ENCODE measurements at regions not wholly inside any gene's neighbourhood (a gene's known extent, or its start where the extent isn't known, plus 50 kb on each side); places are given as distances from the start of the nearest gene placed in this dataset.
"Not testable (repeated sequence)": the region's sequence is repeated elsewhere in the genome, so short reads cannot be mapped to it uniquely, and the experiment has no call there.

GRCh38 chr10:42177793-42178689, 460.3 kb downstream of the ZNF33B start:
- H3K27me3 ChIP-seq (ENCODE audit: control insufficient read depth in 2 of 2, insufficient read depth in 2 of 2, low read length in 2 of 2); H3K4me2 ChIP-seq (ENCODE audit: insufficient read depth, low read length); H3K4me3 ChIP-seq; H4K20me1 ChIP-seq (replicated peaks; ENCODE audit: control insufficient read depth, insufficient read depth, low read length); H2AFZ ChIP-seq (ENCODE audit: low read depth, low read length); H3K36me3 ChIP-seq (ENCODE audit: control insufficient read depth, insufficient read depth, low read length); H3K4me1 ChIP-seq (replicated peaks in 1 of 2; ENCODE audit: control insufficient read depth in 2 of 2, insufficient read depth in 2 of 2, low read length in 2 of 2); CTCF ChIA-PET (ENCODE audit: low intra/inter-chr PET ratio); H3K9me1 ChIP-seq (ENCODE audit: control insufficient read depth, insufficient read depth, low read length); in situ Hi-C loops (cut with MboI); intact Hi-C loops (cut with micrococcal nuclease); POLR2A ChIA-PET; H3K79me2 ChIP-seq (ENCODE audit: control insufficient read depth, insufficient read depth, low read length); BruUV-seq (replicated peaks); H3K9me3 ChIP-seq (replicated peaks; ENCODE audit: control insufficient read depth, insufficient read depth, low read depth, low read length); H3K27ac ChIP-seq (ENCODE audit: extremely low read depth, low read depth, low read length); H3K9ac ChIP-seq (ENCODE audit: insufficient read depth in 1 of 2, low read depth in 2 of 2, low read length in 2 of 2); ATAC-seq: not testable (repeated sequence)
- 27% methylated on average over 9 of the region's 30 CpGs for WGBS (ENCODE audit: insufficient coverage, low coverage, missing lambda C conversion rate)
- TF ChIP-seq RAD21 (CRISPR knock-in tag; conservative IDR thresholded peaks at IDR 0.05 in 1 of 2, IDR thresholded peaks at IDR 0.05 in 1 of 2) (peak in 1 of 2 experiments; percentile 58; a peak in 2 of 4 replicates), CTCF (IDR thresholded peaks at IDR 0.05 in 2 of 3, conservative IDR thresholded peaks at IDR 0.05 in 1 of 3; ENCODE audit: insufficient read depth in 2 of 3, low read depth in 1 of 3, low read length in 3 of 3) (peak in 1 of 3 experiments; percentile 23; a peak in 1 of 6 replicates)
- DNase-seq (ENCODE audit: extremely low read depth in 1 of 4, low spot score in 3 of 4) (peak in 1 of 4 experiments; percentile 1), FAIRE-seq (peak; percentile 6)

Data from K562 (cell line).